ENCODE measurements at regions not wholly inside any gene's neighbourhood (a gene's known extent, or its start where the extent isn't known, plus 50 kb on each side); places are given as distances from the start of the nearest gene placed in this dataset.
"Not testable (repeated sequence)": the region's sequence is repeated elsewhere in the genome, so short reads cannot be mapped to it uniquely, and the experiment has no call there.

- H3K27me3 Mint-ChIP-seq, result no peaks in the 10 kb centered on the region
- peaks cover 17% of the 10 kb centered on the region for H3K9me3 Mint-ChIP-seq
- DNase-seq, result no peak
- no peaks in the 10 kb centered on the region for H3K4me1 Mint-ChIP-seq
- POLR2A ChIA-PET, result no interaction called here
- H3K36me3 Mint-ChIP-seq (ENCODE audit: low read depth), result peaks cover 2% of the 10 kb centered on the region
- no peak overlapping the region for H3K4me3 Mint-ChIP-seq
- no peak overlapping the region for H3K27ac Mint-ChIP-seq
- CTCF ChIA-PET, result no interaction called here
These were observed 103.6 kb upstream of the WDR75 start for GRCh38 chr2:189337656-189338055.

GRCh38 chr2:189338115-189338514, 103.2 kb upstream of the WDR75 start:
- Mint-ChIP-seq H3K27me3 (no peaks in the 10 kb centered on the region), H3K9me3 (peaks cover 17% of the 10 kb centered on the region), H3K4me1 (no peaks in the 10 kb centered on the region), H3K4me3 (no peak overlapping the region), H3K27ac (no peak overlapping the region), H3K36me3 (ENCODE audit: low read depth) (peaks cover 2% of the 10 kb centered on the region)
- CTCF ChIA-PET, result no interaction called here
- POLR2A ChIA-PET, result no interaction called here
- no peak for DNase-seq

GRCh38 chr2:189341077-189341476, 100.2 kb upstream of the WDR75 start:
- Mint-ChIP-seq H3K36me3 (ENCODE audit: low read depth) (peaks cover 2% of the 10 kb centered on the region), H3K9me3 (peaks cover 14% of the 10 kb centered on the region), H3K4me3 (no peak overlapping the region), H3K4me1 (no peaks in the 10 kb centered on the region), H3K27ac (no peak overlapping the region), H3K27me3 (no peaks in the 10 kb centered on the region)
- DNase-seq, result no peak
- CTCF ChIA-PET, result no interaction called here
- POLR2A ChIA-PET, result no interaction called here

- peaks cover 2% of the 10 kb centered on the region for H3K36me3 Mint-ChIP-seq (ENCODE audit: low read depth)
These were observed 97.2 kb upstream of the WDR75 start for GRCh38 chr2:189344043-189344442.

GRCh38 chr2:189347540-189347939, 93.7 kb upstream of the WDR75 start:
- no peak overlapping the region for H3K27ac Mint-ChIP-seq
- CTCF ChIA-PET, result no interaction called here
- H3K36me3 Mint-ChIP-seq (ENCODE audit: low read depth), result no peaks in the 10 kb centered on the region
- H3K4me1 Mint-ChIP-seq, result peaks cover 12% of the 10 kb centered on the region
- POLR2A ChIA-PET, result no interaction called here
- no peak overlapping the region for H3K4me3 Mint-ChIP-seq
- peak; percentile 24 for DNase-seq
- H3K27me3 Mint-ChIP-seq, result no peaks in the 10 kb centered on the region
- no peaks in the 10 kb centered on the region for H3K9me3 Mint-ChIP-seq

More at GRCh38 chr2:189344043-189344442, 97.2 kb upstream of the WDR75 start:
- Mint-ChIP-seq H3K4me1 (peaks cover 12% of the 10 kb centered on the region), H3K9me3 (peaks cover 7% of the 10 kb centered on the region), H3K4me3 (no peak overlapping the region), H3K27ac (no peak overlapping the region), H3K27me3 (no peaks in the 10 kb centered on the region)
- DNase-seq, result no peak
- ChIA-PET POLR2A (no interaction called here), CTCF (no interaction called here)

- Mint-ChIP-seq H3K27me3 (no peaks in the 10 kb centered on the region), H3K27ac (no peak overlapping the region), H3K36me3 (ENCODE audit: low read depth) (no peaks in the 10 kb centered on the region), H3K4me3 (no peak overlapping the region), H3K4me1 (peaks cover 12% of the 10 kb centered on the region), H3K9me3 (no peaks in the 10 kb centered on the region)
- POLR2A ChIA-PET, result no interaction called here
- CTCF ChIA-PET, result no interaction called here
- DNase-seq, result no peak
These were observed 92.9 kb upstream of the WDR75 start for GRCh38 chr2:189348369-189348768.

- no peak for DNase-seq
- H3K4me3 Mint-ChIP-seq, result no peak overlapping the region
- no peaks in the 10 kb centered on the region for H3K27me3 Mint-ChIP-seq
- peaks cover 12% of the 10 kb centered on the region for H3K4me1 Mint-ChIP-seq
- CTCF ChIA-PET, result no interaction called here
- POLR2A ChIA-PET, result no interaction called here
- no peaks in the 10 kb centered on the region for H3K36me3 Mint-ChIP-seq (ENCODE audit: low read depth)
- H3K9me3 Mint-ChIP-seq, result no peaks in the 10 kb centered on the region
- no peak overlapping the region for H3K27ac Mint-ChIP-seq
These were observed 90.6 kb upstream of the WDR75 start for GRCh38 chr2:189350540-189351209.

GRCh38 chr2:189351933-189352332, 89.3 kb upstream of the WDR75 start:
- POLR2A ChIA-PET; H3K27ac Mint-ChIP-seq; CTCF ChIA-PET; H3K36me3 Mint-ChIP-seq (ENCODE audit: low read depth); H3K27me3 Mint-ChIP-seq; H3K4me1 Mint-ChIP-seq; DNase-seq; H3K4me3 Mint-ChIP-seq; H3K9me3 Mint-ChIP-seq: not testable (repeated sequence)

GRCh38 chr2:189357375-189357774, 83.9 kb upstream of the WDR75 start:
- H3K4me3 Mint-ChIP-seq; H3K36me3 Mint-ChIP-seq (ENCODE audit: low read depth); H3K27ac Mint-ChIP-seq; H3K4me1 Mint-ChIP-seq; H3K27me3 Mint-ChIP-seq; H3K9me3 Mint-ChIP-seq; POLR2A ChIA-PET; DNase-seq: not testable (repeated sequence)
- CTCF ChIA-PET, result interaction anchor here (0.7 kb wide), 2 partner anchors 122 to 369 kb away, joined by 3 to 4 read pairs; no protein-coding TSS in a partner anchor

GRCh38 chr2:189360861-189361260, 80.4 kb upstream of the WDR75 start:
- no peak overlapping the region for H3K4me3 Mint-ChIP-seq
- H3K27me3 Mint-ChIP-seq, result no peaks in the 10 kb centered on the region
- H3K27ac Mint-ChIP-seq, result no peak overlapping the region
- CTCF ChIA-PET, result no interaction called here
- DNase-seq, result no peak
- no peaks in the 10 kb centered on the region for H3K36me3 Mint-ChIP-seq (ENCODE audit: low read depth)
- no peaks in the 10 kb centered on the region for H3K9me3 Mint-ChIP-seq
- POLR2A ChIA-PET, result no interaction called here
- H3K4me1 Mint-ChIP-seq, result no peaks in the 10 kb centered on the region

- ChIA-PET CTCF (no interaction called here), POLR2A (no interaction called here)
- Mint-ChIP-seq H3K27me3 (no peaks in the 10 kb centered on the region), H3K4me3 (no peak overlapping the region), H3K4me1 (no peaks in the 10 kb centered on the region), H3K36me3 (ENCODE audit: low read depth) (no peaks in the 10 kb centered on the region), H3K9me3 (no peaks in the 10 kb centered on the region), H3K27ac (no peak overlapping the region)
- no peak for DNase-seq
These were observed 79.0 kb upstream of the WDR75 start for GRCh38 chr2:189362283-189362682.

- Mint-ChIP-seq H3K27ac (no peak overlapping the region), H3K4me3 (no peak overlapping the region), H3K36me3 (ENCODE audit: low read depth) (no peaks in the 10 kb centered on the region), H3K27me3 (no peaks in the 10 kb centered on the region), H3K4me1 (no peaks in the 10 kb centered on the region), H3K9me3 (no peaks in the 10 kb centered on the region)
- DNase-seq, result no peak
- ChIA-PET POLR2A (no interaction called here), CTCF (no interaction called here)
These were observed 77.7 kb upstream of the WDR75 start for GRCh38 chr2:189363559-189363958.

- ChIA-PET POLR2A (no interaction called here), CTCF (no interaction called here)
- Mint-ChIP-seq H3K36me3 (ENCODE audit: low read depth) (no peaks in the 10 kb centered on the region), H3K4me3 (no peak overlapping the region), H3K27ac (no peak overlapping the region), H3K4me1 (no peaks in the 10 kb centered on the region), H3K9me3 (no peaks in the 10 kb centered on the region), H3K27me3 (no peaks in the 10 kb centered on the region)
- DNase-seq, result no peak
These were observed 76.7 kb upstream of the WDR75 start for GRCh38 chr2:189364607-189365006.

- no peaks in the 10 kb centered on the region for H3K4me1 Mint-ChIP-seq
- CTCF ChIA-PET, result interaction anchor here (1.3 kb wide), 1 partner anchor 10 kb away, joined by 4 read pairs; no protein-coding TSS in a partner anchor
- H3K27me3 Mint-ChIP-seq, result no peaks in the 10 kb centered on the region
- POLR2A ChIA-PET, result no interaction called here
- H3K36me3 Mint-ChIP-seq (ENCODE audit: low read depth), result no peaks in the 10 kb centered on the region
- no peaks in the 10 kb centered on the region for H3K9me3 Mint-ChIP-seq
- no peak overlapping the region for H3K4me3 Mint-ChIP-seq
- no peak for DNase-seq
- no peak overlapping the region for H3K27ac Mint-ChIP-seq
These were observed 74.9 kb upstream of the WDR75 start for GRCh38 chr2:189366349-189366748.
